HG03159 (cell line): ENCODE measurements at regions not wholly inside any gene's neighbourhood (a gene's known extent, or its start where the extent isn't known, plus 50 kb on each side); places are given as distances from the start of the nearest gene placed in this dataset.
A peak's percentile ranks its signal among the peaks of the same experiment; 100 is the strongest.
"Not testable (repeated sequence)": the region's sequence is repeated elsewhere in the genome, so short reads cannot be mapped to it uniquely, and the experiment has no call there.

Source experiments
- ATAC-seq: cut with Tn5 transposase; IDR thresholded peaks from one replicate; pipeline ENCODE4 v1.9.1; 2021; ENCODE audit warnings: mild to moderate bottlenecking, moderate library complexity; ENCODE audit not compliant: unreplicated experiment

- no peak for ATAC-seq
Measured at GRCh38 chr2:182548031-182548950, 121.5 kb upstream of the PDE1A start.

- ATAC-seq, result no peak
Measured at GRCh38 chr2:182550234-182550633, 123.4 kb upstream of the PDE1A start.

GRCh38 chr2:182552232-182552631 lies 125.4 kb upstream of the PDE1A start:
- not testable (repeated sequence) for ATAC-seq

GRCh38 chr2:182552785-182553184 lies 125.9 kb upstream of the PDE1A start:
- not testable (repeated sequence) for ATAC-seq

GRCh38 chr2:182553483-182553882 lies 126.6 kb upstream of the PDE1A start:
- peak; percentile 100 for ATAC-seq

- ATAC-seq, result no peak
Measured at GRCh38 chr2:182554950-182555349, 128.1 kb upstream of the PDE1A start.

- ATAC-seq, result no peak
Measured at GRCh38 chr2:182558564-182558963, 131.7 kb upstream of the PDE1A start.

- no peak for ATAC-seq
Measured at GRCh38 chr2:182559623-182560022, 132.8 kb upstream of the PDE1A start.

GRCh38 chr2:182565911-182566567 lies 139.2 kb upstream of the PDE1A start:
- no peak for ATAC-seq

GRCh38 chr2:182573553-182573952 lies 142.5 kb upstream of the DNAJC10 start:
- no peak for ATAC-seq

- no peak for ATAC-seq
Measured at GRCh38 chr2:182577816-182578215, 138.2 kb upstream of the DNAJC10 start.

- ATAC-seq, result no peak
Measured at GRCh38 chr2:182581196-182581935, 134.7 kb upstream of the DNAJC10 start.

GRCh38 chr2:182584462-182584861 lies 131.6 kb upstream of the DNAJC10 start:
- ATAC-seq, result no peak

GRCh38 chr2:182585001-182585400 lies 131.1 kb upstream of the DNAJC10 start:
- no peak for ATAC-seq

- no peak for ATAC-seq
Measured at GRCh38 chr2:182585430-182585829, 130.6 kb upstream of the DNAJC10 start.

- ATAC-seq, result peak; percentile 79
Measured at GRCh38 chr2:182586426-182586825, 129.6 kb upstream of the DNAJC10 start.

GRCh38 chr2:182587831-182588230 lies 128.2 kb upstream of the DNAJC10 start:
- ATAC-seq, result no peak

GRCh38 chr2:182589121-182589520 lies 126.9 kb upstream of the DNAJC10 start:
- ATAC-seq, result no peak

GRCh38 chr2:182591774-182592173 lies 124.3 kb upstream of the DNAJC10 start:
- ATAC-seq, result no peak

- no peak for ATAC-seq
Measured at GRCh38 chr2:182592691-182593393, 123.2 kb upstream of the DNAJC10 start.
